GM19468 (cell line): ENCODE measurements at regions not wholly inside any gene's neighbourhood (a gene's known extent, or its start where the extent isn't known, plus 50 kb on each side); places are given as distances from the start of the nearest gene placed in this dataset.
"Not testable (repeated sequence)": the region's sequence is repeated elsewhere in the genome, so short reads cannot be mapped to it uniquely, and the experiment has no call there.

Source experiments
- ATAC-seq: cut with Tn5 transposase; IDR thresholded peaks from one replicate; pipeline ENCODE4 v1.9.1; 2021; ENCODE audit warnings: mild to moderate bottlenecking, moderate library complexity, moderate number of reproducible peaks; ENCODE audit not compliant: unreplicated experiment; ENCODE audit errors: extremely low read depth

DNA sequence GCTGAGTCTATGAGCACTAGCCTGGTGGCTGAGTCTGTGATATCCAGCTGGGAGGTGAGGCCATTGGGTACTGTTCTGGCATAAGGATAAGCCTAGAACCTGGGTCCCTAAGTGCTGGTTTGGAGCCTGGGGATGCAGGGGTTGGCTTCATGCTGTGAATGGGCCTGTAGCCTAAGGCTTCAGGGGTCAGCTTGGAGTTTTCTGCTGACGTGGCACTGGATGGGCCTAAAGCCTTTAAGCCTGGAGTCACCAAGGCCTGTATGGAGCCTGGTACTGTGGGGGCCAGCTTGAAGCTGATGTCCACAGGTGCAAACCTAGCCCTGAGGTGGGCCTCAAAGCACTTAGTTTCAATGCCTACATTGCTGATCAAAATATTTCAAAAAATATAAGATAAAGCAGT is 979.6 kb upstream of the POU3F4 start:
- no peak for ATAC-seq

GRCh38 chrX:82534086-82534597 is 973.9 kb upstream of the POU3F4 start:
- no peak for ATAC-seq

DNA sequence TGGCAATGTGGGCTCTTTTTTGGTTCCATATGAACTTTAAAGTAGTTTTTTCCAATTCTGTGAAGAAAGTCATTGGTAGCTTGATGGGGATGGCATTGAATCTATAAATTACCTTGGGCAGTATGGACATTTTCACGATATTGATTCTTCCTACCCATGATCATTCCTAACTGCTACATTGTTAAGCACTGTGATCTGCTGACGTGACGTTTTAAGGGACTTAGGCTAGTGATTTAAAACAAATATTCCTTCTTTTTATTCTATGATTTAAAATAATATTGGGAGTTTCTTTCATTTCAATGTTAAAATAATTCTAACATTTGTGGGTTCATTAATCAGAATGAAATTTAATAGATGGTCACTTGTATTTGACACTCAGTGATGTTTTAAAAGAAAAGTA is 970.9 kb upstream of the POU3F4 start:
- not testable (repeated sequence) for ATAC-seq

GRCh38 chrX:82541822-82542221 is 966.3 kb upstream of the POU3F4 start:
- no peak for ATAC-seq

DNA sequence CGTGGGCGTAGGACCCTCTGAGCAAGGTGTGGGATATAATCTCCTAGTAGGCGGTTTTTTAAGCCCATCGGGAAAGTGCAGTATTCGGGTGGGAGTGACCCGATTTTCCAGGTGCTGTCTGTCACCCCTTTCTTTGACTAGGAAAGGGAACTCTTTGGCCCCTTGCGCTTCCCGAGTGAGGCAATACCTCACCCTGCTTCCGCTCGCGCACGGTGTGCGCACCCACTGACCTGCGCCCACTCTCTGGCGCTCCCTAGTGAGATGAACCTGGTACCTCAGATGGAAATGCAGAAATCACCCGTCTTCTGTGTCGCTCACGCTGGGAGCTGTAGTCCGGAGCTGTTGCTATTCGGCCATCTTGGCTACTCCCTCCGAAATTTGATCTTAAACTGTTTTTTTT is 955.9 kb upstream of the POU3F4 start:
- not testable (repeated sequence) for ATAC-seq

- ATAC-seq, result no peak
Observed at GRCh38 chrX:82556588-82556987, 951.5 kb upstream of the POU3F4 start.

- ATAC-seq, result no peak
Observed at GRCh38 chrX:82585868-82586267, 922.2 kb upstream of the POU3F4 start.

DNA sequence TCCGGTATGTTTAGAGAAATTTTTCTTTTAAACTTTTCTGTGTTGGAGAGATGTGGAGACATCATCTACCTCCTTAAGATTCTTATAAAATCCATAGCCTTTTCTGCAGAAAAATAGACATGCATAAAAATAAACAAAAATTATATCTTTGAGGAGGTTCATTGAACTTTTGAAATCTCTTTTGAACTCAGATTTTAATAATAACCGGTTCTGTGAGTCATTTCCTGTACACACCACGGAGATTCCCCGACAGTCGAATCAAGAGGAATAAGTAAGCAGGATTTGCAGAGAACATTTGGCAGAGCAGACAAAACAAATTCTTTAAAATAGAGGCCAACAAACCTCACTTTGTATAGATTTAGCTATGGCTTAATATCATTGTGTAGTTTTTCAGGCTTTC is 918.7 kb upstream of the POU3F4 start:
- no peak for ATAC-seq

GRCh38 chrX:82591421-82591820 is 916.7 kb upstream of the POU3F4 start:
- ATAC-seq, result no peak

DNA sequence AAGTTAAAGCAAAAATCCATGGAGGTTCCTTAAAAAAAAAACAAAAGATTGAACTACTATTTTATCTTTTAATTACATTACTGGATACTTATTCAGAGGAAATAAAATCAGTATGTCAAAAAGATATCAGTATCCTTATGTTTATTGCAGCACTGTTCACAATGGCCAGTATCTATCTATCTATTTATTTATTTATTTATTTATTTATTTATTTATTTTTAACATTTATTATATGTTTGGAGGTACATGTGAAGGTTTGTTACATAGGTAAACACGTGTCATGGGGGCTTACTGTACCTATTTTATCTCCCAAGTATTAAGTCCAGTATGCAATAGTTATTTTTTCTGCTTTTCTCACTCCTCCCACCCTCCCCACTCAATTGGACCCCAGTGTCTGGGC is 881.1 kb upstream of the POU3F4 start:
- no peak for ATAC-seq

GRCh38 chrX:82627568-82627967 is 880.5 kb upstream of the POU3F4 start:
- no peak for ATAC-seq

GRCh38 chrX:82648062-82648461 is 860.0 kb upstream of the POU3F4 start:
- no peak for ATAC-seq

DNA sequence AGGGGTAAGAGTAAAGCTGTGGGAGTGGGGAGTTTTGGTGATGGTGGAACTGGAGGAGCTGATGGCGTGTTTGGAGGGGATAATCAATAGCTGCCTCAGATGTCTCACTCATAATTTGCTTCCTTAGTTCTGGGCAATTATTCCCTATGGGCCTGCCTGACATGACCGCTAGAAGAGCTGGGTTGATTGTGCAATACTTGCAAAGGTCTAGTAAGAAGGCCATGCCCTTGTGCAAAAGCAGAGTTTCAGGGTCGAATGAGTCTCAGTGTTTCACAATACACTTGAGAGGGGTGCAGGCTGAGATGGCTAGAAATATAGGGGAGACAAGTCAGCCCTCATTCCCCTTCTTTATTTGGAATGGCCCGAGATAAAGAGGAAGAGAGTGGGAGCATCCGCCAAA is 858.4 kb upstream of the POU3F4 start:
- no peak for ATAC-seq

GRCh38 chrX:82658492-82658891 is 849.6 kb upstream of the POU3F4 start:
- ATAC-seq, result no peak

GRCh38 chrX:82666355-82666754 is 841.7 kb upstream of the POU3F4 start:
- ATAC-seq, result no peak

- ATAC-seq, result no peak
Observed at GRCh38 chrX:82675104-82675503, 833.0 kb upstream of the POU3F4 start.

GRCh38 chrX:82676386-82676785 is 831.7 kb upstream of the POU3F4 start:
- no peak for ATAC-seq

- no peak for ATAC-seq
Observed at GRCh38 chrX:82677286-82677685, 830.8 kb upstream of the POU3F4 start.

- ATAC-seq, result no peak
Observed at GRCh38 chrX:82692991-82693390, 815.1 kb upstream of the POU3F4 start.

DNA sequence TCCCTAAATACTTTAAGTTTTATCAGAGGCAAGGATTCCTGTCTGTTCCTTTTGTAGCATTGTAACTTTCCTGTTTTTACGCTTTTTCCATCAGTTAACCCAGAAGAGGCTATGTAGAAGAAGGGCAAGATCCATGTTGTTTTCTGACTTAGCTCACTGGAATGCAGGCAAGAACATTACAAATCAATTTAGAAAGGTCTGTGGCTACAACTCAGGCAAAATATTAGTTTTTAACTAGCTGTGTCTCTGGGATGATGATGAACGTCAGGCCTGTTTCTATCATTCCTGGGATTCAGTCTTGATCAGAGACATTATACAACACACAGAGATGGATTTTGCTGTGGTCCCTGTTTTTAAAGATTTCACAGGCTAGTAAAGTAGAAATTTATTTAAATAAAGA is 813.0 kb upstream of the POU3F4 start:
- no peak for ATAC-seq

DNA sequence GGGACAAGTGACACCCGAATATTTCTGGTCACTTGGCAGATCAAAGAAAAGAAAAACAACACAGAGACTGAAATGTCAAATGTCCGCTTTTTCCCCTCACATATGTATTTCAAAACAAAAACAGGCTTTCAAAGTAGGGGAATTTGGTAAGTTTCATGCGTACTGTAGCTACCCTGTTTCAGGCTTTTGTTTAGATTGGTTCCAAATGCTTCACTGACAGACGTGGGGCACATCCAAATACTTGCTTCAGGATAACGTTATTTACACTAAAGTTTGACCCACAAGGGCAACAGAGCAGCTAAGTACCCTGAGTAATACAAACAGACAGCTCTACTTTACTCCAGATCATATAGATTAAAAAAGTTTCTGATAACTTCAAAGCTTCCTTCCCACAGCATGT is 804.5 kb upstream of the POU3F4 start:
- no peak for ATAC-seq

DNA sequence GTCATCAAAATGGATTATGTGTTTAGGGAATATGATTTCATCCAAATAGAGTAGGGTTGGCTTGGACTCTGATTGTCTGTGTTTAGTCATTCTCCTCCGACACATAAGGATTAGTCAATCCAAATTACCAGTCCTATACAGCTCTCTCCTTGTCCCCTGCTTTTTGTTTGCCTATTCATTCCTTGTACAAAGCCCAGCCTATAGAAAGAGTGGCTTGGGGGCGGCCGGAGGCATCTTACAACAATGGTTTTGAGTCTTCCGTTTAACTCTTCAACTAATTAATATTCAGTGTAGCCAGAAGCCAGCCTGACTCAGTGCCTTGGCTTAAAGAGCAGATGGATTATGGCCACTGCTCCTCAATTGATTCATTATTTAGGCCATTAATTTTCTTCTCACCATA is 796.6 kb upstream of the POU3F4 start:
- ATAC-seq, result no peak

DNA sequence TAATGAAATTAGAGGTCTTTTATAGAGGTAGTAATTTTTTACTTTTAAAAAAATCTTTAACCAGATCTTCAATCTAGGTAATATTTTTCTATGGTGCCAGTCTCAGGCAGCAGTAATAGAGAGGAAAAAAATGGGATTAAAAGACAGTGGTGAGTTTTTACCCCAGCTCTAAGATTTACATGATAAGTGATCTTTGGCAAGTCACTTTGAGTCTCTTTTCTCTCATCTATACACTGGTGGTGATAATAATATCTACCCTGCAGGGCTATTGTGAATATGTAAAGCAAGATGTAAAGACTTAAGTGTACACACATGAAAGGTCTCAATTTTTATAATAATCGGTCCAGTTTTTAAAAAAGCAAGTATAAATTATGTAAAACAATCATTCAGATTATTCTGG is 786.2 kb upstream of the POU3F4 start:
- no peak for ATAC-seq
